ES-I3 (cell line): ENCODE measurements at regions not wholly inside any gene's neighbourhood (a gene's known extent, or its start where the extent isn't known, plus 50 kb on each side); places are given as distances from the start of the nearest gene placed in this dataset.
A peak's percentile ranks its signal among the peaks of the same experiment; 100 is the strongest.

ENCODE experiments used
- H3K36me3 ChIP-seq: 2 replicates; pipeline ENCODE4 v1.6.1; 2013; ENCODE audit warnings: mild to moderate bottlenecking, low read length, control low read depth, moderate library complexity; ENCODE audit not compliant: insufficient read depth
- H3K4me1 ChIP-seq: 2 replicates; pipeline ENCODE4 v1.6.1; 2013; ENCODE audit warnings: mild to moderate bottlenecking, control low read depth, low read length; ENCODE audit not compliant: insufficient read depth
- H3K9ac ChIP-seq: 2 replicates; pipeline ENCODE4 v1.6.1; 2013; ENCODE audit warnings: low read depth, mild to moderate bottlenecking, low read length, moderate library complexity
- H3K9me3 ChIP-seq: 2 replicates; pipeline ENCODE4 v1.6.1; 2013; ENCODE audit warnings: mild to moderate bottlenecking, low read length, moderate library complexity; ENCODE audit not compliant: control insufficient read depth, insufficient read depth

DNA sequence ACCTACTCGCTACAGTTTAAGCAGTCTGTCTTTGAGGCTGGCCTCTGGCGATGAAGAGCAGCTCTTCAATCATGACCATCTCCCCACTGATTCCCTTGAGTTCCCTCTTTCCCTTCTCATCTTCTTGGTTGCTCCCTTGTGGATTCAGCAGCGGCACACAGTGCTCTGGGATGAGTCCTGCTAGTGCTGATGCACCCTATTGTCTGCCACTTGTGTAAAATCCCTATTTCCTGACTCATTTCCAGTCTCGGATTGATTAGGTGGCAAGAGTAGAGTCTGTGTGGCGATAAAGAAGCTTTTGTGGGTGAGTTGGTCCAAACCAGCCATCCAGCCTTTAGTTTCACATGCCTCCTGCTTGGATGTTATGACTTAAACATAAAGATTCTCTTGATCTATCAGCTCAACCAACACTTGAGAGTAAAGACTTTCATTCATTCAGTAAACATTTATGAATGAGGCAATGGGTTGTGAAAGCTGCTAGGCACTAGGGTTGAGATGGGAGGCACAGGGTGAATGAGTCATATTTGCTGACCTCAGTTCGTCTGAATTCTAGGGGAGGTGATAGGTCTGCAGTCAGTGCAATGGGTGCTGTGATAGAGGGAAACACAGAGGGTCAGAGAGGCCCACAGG is 219.4 kb upstream of the RAG2 start:
- Histone ChIP-seq H3K9ac (no peak overlapping the region), H3K9me3 (no peaks in the 10 kb centered on the region), H3K36me3 (no peaks in the 10 kb centered on the region), H3K4me1 (no peaks in the 10 kb centered on the region)

- Histone ChIP-seq H3K36me3 (no peaks in the 10 kb centered on the region), H3K9ac (no peak overlapping the region), H3K9me3 (no peaks in the 10 kb centered on the region), H3K4me1 (no peaks in the 10 kb centered on the region)
Measured at GRCh38 chr11:36809303-36809702, 211.3 kb upstream of the RAG2 start.

GRCh38 chr11:36807871-36808270 is 209.8 kb upstream of the RAG2 start:
- H3K4me1 ChIP-seq: no peaks in the 10 kb centered on the region
- no peaks in the 10 kb centered on the region for H3K36me3 ChIP-seq
- no peak overlapping the region for H3K9ac ChIP-seq
- H3K9me3 ChIP-seq: no peaks in the 10 kb centered on the region

DNA sequence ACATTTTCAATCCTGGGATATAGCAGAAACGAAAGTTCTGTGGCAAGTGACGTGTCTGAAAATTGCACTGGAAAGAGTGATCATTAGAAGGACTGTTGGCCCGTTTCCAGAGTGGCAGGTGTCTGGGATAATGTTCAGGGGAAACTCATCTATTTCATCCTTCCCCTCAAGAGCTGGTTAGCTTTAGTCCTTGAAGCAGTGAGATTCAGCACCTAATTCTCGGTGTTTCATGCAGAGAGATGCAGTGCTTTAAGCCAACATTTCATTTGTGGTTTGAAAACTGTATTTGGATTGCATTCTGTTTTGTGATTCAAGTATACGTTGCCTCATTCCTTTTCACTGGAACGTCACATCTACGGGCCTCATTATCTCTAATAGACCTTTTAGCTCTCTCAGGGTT is 205.0 kb upstream of the RAG2 start:
- no peaks in the 10 kb centered on the region for H3K9me3 ChIP-seq
- H3K4me1 ChIP-seq: no peaks in the 10 kb centered on the region
- no peak overlapping the region for H3K9ac ChIP-seq
- no peaks in the 10 kb centered on the region for H3K36me3 ChIP-seq

DNA sequence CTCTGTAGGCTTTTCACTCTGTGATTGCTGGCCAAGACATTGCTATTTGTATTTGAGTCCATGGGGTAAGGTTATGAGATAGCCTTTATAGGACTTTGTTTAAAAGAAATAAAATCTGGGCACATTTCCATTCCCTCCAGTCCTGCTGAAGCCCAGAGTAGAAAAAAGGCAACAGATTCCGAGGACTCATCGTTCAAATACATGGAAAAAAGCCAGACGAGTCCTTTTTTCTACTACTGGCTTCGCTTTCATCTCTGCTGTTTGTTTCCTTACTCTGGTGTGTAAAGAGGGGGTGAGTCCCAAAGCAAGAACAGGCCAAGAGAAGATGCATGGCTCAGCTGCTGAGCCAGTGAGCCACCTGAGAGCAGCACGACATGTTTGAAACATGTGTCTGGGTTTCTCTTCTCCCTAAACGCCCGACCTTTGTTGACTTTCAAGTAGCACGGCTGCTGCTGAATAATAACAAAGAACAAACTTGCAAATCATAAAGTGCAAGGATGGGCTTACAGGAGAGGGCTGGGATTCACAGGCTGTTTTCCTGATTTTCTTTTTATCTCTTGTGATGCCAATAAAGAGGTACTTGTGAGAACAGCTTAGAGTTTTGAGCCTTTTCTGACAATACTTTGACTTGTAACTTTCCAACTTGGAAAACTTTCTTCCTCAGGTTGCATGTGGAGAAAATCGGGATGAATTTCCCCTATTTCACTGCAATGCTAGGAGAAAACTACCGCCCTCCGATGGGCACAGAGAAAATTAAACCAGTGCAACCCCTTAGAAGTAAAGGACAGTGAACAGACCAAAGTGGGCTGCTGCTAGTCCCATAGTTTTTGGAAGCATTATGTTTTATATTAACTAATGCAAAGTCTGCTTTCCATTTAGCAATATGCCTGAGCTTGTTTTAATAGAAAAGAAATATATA is 195.2 kb upstream of the RAG2 start:
- peaks cover 6% of the 10 kb centered on the region; the same call in 1 of the 2 replicates for H3K4me1 ChIP-seq

GRCh38 chr11:36791957-36792356 is 193.9 kb upstream of the RAG2 start:
- Histone ChIP-seq H3K9ac (no peak overlapping the region), H3K4me1 (peaks cover 6% of the 10 kb centered on the region; the same call in 1 of the 2 replicates), H3K36me3 (no peaks in the 10 kb centered on the region), H3K9me3 (no peaks in the 10 kb centered on the region)

More for the DNA sequence above, 195.2 kb upstream of the RAG2 start:
- Histone ChIP-seq H3K9ac (peak overlapping the region; percentile 20), H3K9me3 (no peaks in the 10 kb centered on the region), H3K36me3 (no peaks in the 10 kb centered on the region)

GRCh38 chr11:36790526-36790925 is 192.5 kb upstream of the RAG2 start:
- H3K36me3 ChIP-seq: no peaks in the 10 kb centered on the region
- peaks cover 6% of the 10 kb centered on the region for H3K4me1 ChIP-seq
- no peak overlapping the region for H3K9ac ChIP-seq
- no peaks in the 10 kb centered on the region for H3K9me3 ChIP-seq

DNA sequence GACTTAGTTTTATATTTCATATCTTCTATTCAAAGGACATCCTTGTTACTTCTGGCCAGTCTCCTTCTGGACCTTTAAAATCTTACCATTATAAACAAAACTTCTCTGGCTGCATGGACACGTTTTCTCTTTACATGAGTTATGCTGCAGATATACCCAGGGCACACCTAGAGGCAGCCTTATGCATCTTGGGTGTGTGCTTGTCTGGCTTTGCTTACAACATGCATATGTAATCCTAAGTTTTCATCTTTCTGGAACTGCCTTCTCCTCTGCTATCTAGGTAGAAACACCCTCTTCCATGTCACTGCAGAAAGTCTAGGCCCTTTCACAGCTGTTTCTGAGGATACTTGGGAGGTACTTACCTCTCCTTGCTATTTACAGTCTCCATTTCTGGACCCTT is 185.8 kb upstream of the RAG2 start:
- no peaks in the 10 kb centered on the region; the same call in 1 of the 2 replicates for H3K4me1 ChIP-seq
- H3K36me3 ChIP-seq: no peaks in the 10 kb centered on the region
- H3K9ac ChIP-seq: no peak overlapping the region
- H3K9me3 ChIP-seq: no peaks in the 10 kb centered on the region; the same call in 1 of the 2 replicates

GRCh38 chr11:36779791-36780190 is 181.8 kb upstream of the RAG2 start:
- H3K36me3 ChIP-seq: no peaks in the 10 kb centered on the region
- H3K9ac ChIP-seq: no peak overlapping the region
- H3K9me3 ChIP-seq: no peaks in the 10 kb centered on the region; the same call in 1 of the 2 replicates
- H3K4me1 ChIP-seq: 0 out of 2 replicates have a peak, but pooled peaks cover 4% of the 10 kb centered on the region

GRCh38 chr11:36777311-36777710 is 179.3 kb upstream of the RAG2 start:
- Histone ChIP-seq H3K4me1 (0 out of 2 replicates have a peak, but pooled peaks cover 4% of the 10 kb centered on the region), H3K36me3 (no peaks in the 10 kb centered on the region), H3K9ac (no peak overlapping the region), H3K9me3 (no peaks in the 10 kb centered on the region)

- Histone ChIP-seq H3K4me1 (0 out of 2 replicates have a peak, but pooled peaks cover 4% of the 10 kb centered on the region), H3K36me3 (no peaks in the 10 kb centered on the region), H3K9me3 (no peaks in the 10 kb centered on the region), H3K9ac (no peak overlapping the region)
Measured at GRCh38 chr11:36775756-36776155, 177.7 kb upstream of the RAG2 start.

GRCh38 chr11:36775130-36775529 is 177.1 kb upstream of the RAG2 start:
- no peak overlapping the region for H3K9ac ChIP-seq
- no peaks in the 10 kb centered on the region for H3K9me3 ChIP-seq
- no peaks in the 10 kb centered on the region for H3K36me3 ChIP-seq
- 0 out of 2 replicates have a peak, but pooled peaks cover 4% of the 10 kb centered on the region for H3K4me1 ChIP-seq

DNA sequence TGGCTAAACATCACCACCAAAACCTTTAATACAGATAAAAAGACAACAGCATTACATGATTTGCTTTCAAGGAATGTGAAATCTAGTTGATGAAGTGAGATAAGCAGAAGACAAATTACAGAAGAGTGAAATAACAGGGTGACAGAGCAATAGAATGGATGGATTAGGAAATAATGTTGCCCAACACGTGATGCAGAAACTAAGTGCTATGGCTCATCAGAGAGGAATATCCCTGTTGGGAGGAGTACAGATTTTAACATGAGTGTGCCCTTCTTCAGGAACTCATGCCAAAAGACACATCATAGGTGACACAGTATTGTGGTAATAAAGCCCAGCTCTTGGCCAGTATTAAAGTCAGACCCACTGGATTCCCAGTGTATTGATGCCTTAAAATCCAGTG is 176.6 kb upstream of the RAG2 start:
- no peak overlapping the region for H3K9ac ChIP-seq
- H3K4me1 ChIP-seq: 0 out of 2 replicates have a peak, but pooled peaks cover 4% of the 10 kb centered on the region
- H3K9me3 ChIP-seq: no peaks in the 10 kb centered on the region
- no peaks in the 10 kb centered on the region for H3K36me3 ChIP-seq

DNA sequence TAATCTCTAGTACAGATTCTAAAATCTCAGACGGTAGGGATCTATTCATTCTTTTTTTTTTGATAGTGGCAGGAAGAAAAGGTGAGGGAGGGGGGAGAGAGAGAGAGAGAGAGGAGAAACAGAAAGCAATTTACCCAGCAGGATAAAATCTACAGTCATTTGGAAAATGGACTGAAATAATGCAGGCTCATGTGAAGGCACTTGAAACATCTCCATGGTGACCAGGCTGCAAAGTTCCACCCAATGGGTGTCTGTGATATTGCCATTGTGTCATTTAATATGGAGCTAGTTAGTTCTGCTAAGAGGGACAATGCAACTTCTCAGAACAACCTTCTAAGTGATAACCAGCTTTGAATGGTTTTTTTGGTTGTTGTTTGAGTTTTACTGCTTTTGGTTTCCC is 165.2 kb upstream of the RAG2 start:
- H3K4me1 ChIP-seq: no peaks in the 10 kb centered on the region
- H3K9me3 ChIP-seq: no peaks in the 10 kb centered on the region
- H3K9ac ChIP-seq: no peak overlapping the region
- no peaks in the 10 kb centered on the region for H3K36me3 ChIP-seq

- Histone ChIP-seq H3K4me1 (no peaks in the 10 kb centered on the region), H3K9ac (no peak overlapping the region)
Measured at GRCh38 chr11:36757075-36757474, 159.0 kb upstream of the RAG2 start.

More at GRCh38 chr11:36757075-36757474, 159.0 kb upstream of the RAG2 start:
- no peaks in the 10 kb centered on the region for H3K9me3 ChIP-seq
- H3K36me3 ChIP-seq: no peaks in the 10 kb centered on the region
